WTC11 (cell line): ENCODE measurements at regions not wholly inside any gene's neighbourhood (a gene's known extent, or its start where the extent isn't known, plus 50 kb on each side); places are given as distances from the start of the nearest gene placed in this dataset.

ENCODE experiments used
- ATAC-seq: fragments of 200-7000 bp; cut with Tn5 transposase; 2 replicates; pipeline ENCODE4 v1.10.0; 2021; ENCODE audit warnings: mild to moderate bottlenecking, moderate library complexity
- CTCF ChIA-PET: fragments of 300-600 bp; sonication (Branson Sonifier 250); formaldehyde crosslinking; loops from one replicate; lab custom pipeline; 2021; ENCODE audit warnings: antibody characterized with exemption; lab: Charles Lee
- POLR2A ChIA-PET: fragments of 350-600 bp; sonication (Branson Sonifier 250); formaldehyde crosslinking; loops from one replicate; lab custom pipeline; 2021; ENCODE audit warnings: antibody characterized with exemption; lab: Charles Lee
- DNase-seq: peaks from one replicate; pipeline ENCODE4 v3.0.0; 2021; ENCODE audit warnings: low spot score
- H3K27ac Mint-ChIP-seq: 2 replicates; pipeline ENCODE4 v1.8.0; 2021; ENCODE audit warnings: mixed read lengths
- H3K27me3 Mint-ChIP-seq: 2 replicates; pipeline ENCODE4 v1.8.0; 2021; ENCODE audit warnings: low read depth, mild to moderate bottlenecking, moderate library complexity, mixed read lengths
- H3K36me3 Mint-ChIP-seq: 2 replicates; pipeline ENCODE4 v1.8.0; 2021; ENCODE audit warnings: mixed read lengths
- H3K4me1 Mint-ChIP-seq: 2 replicates; pipeline ENCODE4 v1.8.0; 2022; ENCODE audit warnings: mixed read lengths
- H3K4me3 Mint-ChIP-seq: 2 replicates; pipeline ENCODE4 v1.8.0; 2021; ENCODE audit warnings: mild to moderate bottlenecking, moderate library complexity, mixed read lengths
- H3K9me3 Mint-ChIP-seq: 2 replicates; pipeline ENCODE4 v1.8.0; 2021; ENCODE audit warnings: mixed read lengths
- ATF1 ChIP-seq: sonication (generic); formaldehyde crosslinking; IDR thresholded peaks from 2 replicates; pipeline ENCODE4 v1.8.1; 2023; ENCODE audit warnings: mild to moderate bottlenecking, moderate library complexity, missing genetic modification reagents
- CREM ChIP-seq: sonication (generic); formaldehyde crosslinking; IDR thresholded peaks from 2 replicates; pipeline ENCODE4 v1.8.1; 2022; ENCODE audit warnings: mild to moderate bottlenecking, missing genetic modification reagents, moderate library complexity
- FOXK1 ChIP-seq: sonication (generic); formaldehyde crosslinking; IDR thresholded peaks from 2 replicates; pipeline ENCODE4 v1.8.0; 2022; ENCODE audit warnings: mild to moderate bottlenecking, moderate library complexity, missing genetic modification reagents
- NFYB ChIP-seq: sonication (generic); formaldehyde crosslinking; conservative IDR thresholded peaks from 2 replicates; pipeline ENCODE4 v1.8.0; 2022; ENCODE audit warnings: low read depth, missing genetic modification reagents
- RELA ChIP-seq: sonication (generic); formaldehyde crosslinking; IDR thresholded peaks from 2 replicates; pipeline ENCODE4 v1.8.1; 2022; ENCODE audit warnings: missing genetic modification reagents, mild to moderate bottlenecking, borderline replicate concordance
- RORB ChIP-seq: fragments of 250-450 bp; sonication (Bioruptor Pico); IDR thresholded peaks from 2 replicates; pipeline ENCODE4 v1.9.0; 2021; ENCODE audit warnings: mild to moderate bottlenecking
- ZNF317 ChIP-seq: sonication (generic); formaldehyde crosslinking; IDR thresholded peaks from 2 replicates; pipeline ENCODE4 v1.8.1; 2023; ENCODE audit warnings: low read depth, mild to moderate bottlenecking, moderate library complexity, missing genetic modification reagents, borderline replicate concordance
- ZNF671 ChIP-seq: fragments of 250-450 bp; sonication (Bioruptor Pico); IDR thresholded peaks from 2 replicates; pipeline ENCODE4 v1.8.0; 2021; ENCODE audit warnings: mild to moderate bottlenecking
- TF ChIP-seq, protein P1 (sequence below): sonication (generic); formaldehyde crosslinking; IDR thresholded peaks from 2 replicates; pipeline ENCODE4 v1.8.0; 2023; ENCODE audit warnings: missing genetic modification reagents, mild to moderate bottlenecking, borderline replicate concordance
- TF ChIP-seq, protein P2 (sequence below): fragments of 250-450 bp; sonication (Bioruptor Pico); IDR thresholded peaks from 2 replicates; pipeline ENCODE4 v1.8.0; 2021; ENCODE audit warnings: mild to moderate bottlenecking
- TF ChIP-seq, protein P3 (sequence below): fragments of 250-450 bp; sonication (Bioruptor Pico); IDR thresholded peaks from 2 replicates; pipeline ENCODE4 v1.9.0; 2021; ENCODE audit warnings: mild to moderate bottlenecking, borderline replicate concordance
- TF ChIP-seq, protein P4 (sequence below): sonication (generic); formaldehyde crosslinking; conservative IDR thresholded peaks from 2 replicates; pipeline ENCODE4 v1.8.1; 2022; ENCODE audit warnings: mild to moderate bottlenecking, missing genetic modification reagents
- TF ChIP-seq, protein P5 (sequence below): sonication (generic); formaldehyde crosslinking; IDR thresholded peaks from 2 replicates; pipeline ENCODE4 v1.8.0; 2022; ENCODE audit warnings: mild to moderate bottlenecking, missing genetic modification reagents
- TF ChIP-seq, protein P6 (sequence below): fragments of 200-600 bp; IDR thresholded peaks from 2 replicates; pipeline ENCODE4 v1.8.0; 2022; ENCODE audit warnings: antibody characterized with exemption
- TF ChIP-seq, protein P7 (sequence below): fragments of 250-450 bp; sonication (Bioruptor Pico); IDR thresholded peaks from 2 replicates; pipeline ENCODE4 v1.9.0; 2021; ENCODE audit warnings: mild to moderate bottlenecking

DNA sequence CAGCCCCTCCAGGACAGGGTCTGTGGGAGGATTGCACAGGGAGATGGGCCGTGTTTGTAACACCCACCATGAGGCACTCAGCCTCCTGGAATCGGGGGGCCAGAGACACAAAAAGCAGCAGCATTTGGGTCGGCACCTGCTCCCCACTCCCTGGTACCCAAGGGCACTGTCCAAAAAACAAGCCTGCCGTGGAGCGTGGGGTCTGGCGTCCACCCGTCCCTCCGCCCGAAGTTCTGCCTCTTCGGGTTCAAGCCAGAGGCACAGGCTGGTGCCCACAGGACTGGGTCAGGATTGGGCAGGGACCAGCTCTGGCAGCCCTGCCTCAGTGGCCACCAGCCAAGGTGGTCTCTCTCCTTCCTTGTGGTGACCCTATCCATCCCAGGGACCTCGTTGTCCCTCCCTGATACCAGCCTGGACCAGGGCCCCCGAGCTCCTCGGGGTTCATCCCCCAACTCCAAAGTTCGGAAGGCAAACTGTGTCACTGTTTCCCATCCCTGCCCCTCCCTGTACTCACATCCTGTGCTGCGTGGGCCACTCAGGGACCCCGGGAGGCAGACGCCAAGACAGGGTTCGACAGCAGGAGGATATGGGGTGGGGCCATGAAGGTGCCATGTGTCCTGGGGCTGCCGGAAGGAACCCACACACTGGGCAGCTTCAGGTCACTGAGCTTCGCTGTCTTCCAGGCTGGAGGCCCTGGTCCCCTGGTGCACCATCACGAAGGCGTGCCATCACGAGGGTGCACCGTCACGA is 126.0 kb upstream of the HDAC4 start (continued):
- TF ChIP-seq, protein P1, sequence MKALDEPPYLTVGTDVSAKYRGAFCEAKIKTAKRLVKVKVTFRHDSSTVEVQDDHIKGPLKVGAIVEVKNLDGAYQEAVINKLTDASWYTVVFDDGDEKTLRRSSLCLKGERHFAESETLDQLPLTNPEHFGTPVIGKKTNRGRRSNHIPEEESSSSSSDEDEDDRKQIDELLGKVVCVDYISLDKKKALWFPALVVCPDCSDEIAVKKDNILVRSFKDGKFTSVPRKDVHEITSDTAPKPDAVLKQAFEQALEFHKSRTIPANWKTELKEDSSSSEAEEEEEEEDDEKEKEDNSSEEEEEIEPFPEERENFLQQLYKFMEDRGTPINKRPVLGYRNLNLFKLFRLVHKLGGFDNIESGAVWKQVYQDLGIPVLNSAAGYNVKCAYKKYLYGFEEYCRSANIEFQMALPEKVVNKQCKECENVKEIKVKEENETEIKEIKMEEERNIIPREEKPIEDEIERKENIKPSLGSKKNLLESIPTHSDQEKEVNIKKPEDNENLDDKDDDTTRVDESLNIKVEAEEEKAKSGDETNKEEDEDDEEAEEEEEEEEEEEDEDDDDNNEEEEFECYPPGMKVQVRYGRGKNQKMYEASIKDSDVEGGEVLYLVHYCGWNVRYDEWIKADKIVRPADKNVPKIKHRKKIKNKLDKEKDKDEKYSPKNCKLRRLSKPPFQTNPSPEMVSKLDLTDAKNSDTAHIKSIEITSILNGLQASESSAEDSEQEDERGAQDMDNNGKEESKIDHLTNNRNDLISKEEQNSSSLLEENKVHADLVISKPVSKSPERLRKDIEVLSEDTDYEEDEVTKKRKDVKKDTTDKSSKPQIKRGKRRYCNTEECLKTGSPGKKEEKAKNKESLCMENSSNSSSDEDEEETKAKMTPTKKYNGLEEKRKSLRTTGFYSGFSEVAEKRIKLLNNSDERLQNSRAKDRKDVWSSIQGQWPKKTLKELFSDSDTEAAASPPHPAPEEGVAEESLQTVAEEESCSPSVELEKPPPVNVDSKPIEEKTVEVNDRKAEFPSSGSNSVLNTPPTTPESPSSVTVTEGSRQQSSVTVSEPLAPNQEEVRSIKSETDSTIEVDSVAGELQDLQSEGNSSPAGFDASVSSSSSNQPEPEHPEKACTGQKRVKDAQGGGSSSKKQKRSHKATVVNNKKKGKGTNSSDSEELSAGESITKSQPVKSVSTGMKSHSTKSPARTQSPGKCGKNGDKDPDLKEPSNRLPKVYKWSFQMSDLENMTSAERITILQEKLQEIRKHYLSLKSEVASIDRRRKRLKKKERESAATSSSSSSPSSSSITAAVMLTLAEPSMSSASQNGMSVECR (CRISPR knock-in tag), result no peak
- TF ChIP-seq ATF1 (no peak), FOXK1 (CRISPR knock-in tag) (no peak), ZNF317 (CRISPR knock-in tag) (no peak), RELA (CRISPR knock-in tag) (no peak), CREM (no peak)
- TF ChIP-seq, protein P2, sequence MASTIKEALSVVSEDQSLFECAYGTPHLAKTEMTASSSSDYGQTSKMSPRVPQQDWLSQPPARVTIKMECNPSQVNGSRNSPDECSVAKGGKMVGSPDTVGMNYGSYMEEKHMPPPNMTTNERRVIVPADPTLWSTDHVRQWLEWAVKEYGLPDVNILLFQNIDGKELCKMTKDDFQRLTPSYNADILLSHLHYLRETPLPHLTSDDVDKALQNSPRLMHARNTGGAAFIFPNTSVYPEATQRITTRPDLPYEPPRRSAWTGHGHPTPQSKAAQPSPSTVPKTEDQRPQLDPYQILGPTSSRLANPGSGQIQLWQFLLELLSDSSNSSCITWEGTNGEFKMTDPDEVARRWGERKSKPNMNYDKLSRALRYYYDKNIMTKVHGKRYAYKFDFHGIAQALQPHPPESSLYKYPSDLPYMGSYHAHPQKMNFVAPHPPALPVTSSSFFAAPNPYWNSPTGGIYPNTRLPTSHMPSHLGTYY (CRISPR knock-in tag), result no peak
- TF ChIP-seq, protein P3, sequence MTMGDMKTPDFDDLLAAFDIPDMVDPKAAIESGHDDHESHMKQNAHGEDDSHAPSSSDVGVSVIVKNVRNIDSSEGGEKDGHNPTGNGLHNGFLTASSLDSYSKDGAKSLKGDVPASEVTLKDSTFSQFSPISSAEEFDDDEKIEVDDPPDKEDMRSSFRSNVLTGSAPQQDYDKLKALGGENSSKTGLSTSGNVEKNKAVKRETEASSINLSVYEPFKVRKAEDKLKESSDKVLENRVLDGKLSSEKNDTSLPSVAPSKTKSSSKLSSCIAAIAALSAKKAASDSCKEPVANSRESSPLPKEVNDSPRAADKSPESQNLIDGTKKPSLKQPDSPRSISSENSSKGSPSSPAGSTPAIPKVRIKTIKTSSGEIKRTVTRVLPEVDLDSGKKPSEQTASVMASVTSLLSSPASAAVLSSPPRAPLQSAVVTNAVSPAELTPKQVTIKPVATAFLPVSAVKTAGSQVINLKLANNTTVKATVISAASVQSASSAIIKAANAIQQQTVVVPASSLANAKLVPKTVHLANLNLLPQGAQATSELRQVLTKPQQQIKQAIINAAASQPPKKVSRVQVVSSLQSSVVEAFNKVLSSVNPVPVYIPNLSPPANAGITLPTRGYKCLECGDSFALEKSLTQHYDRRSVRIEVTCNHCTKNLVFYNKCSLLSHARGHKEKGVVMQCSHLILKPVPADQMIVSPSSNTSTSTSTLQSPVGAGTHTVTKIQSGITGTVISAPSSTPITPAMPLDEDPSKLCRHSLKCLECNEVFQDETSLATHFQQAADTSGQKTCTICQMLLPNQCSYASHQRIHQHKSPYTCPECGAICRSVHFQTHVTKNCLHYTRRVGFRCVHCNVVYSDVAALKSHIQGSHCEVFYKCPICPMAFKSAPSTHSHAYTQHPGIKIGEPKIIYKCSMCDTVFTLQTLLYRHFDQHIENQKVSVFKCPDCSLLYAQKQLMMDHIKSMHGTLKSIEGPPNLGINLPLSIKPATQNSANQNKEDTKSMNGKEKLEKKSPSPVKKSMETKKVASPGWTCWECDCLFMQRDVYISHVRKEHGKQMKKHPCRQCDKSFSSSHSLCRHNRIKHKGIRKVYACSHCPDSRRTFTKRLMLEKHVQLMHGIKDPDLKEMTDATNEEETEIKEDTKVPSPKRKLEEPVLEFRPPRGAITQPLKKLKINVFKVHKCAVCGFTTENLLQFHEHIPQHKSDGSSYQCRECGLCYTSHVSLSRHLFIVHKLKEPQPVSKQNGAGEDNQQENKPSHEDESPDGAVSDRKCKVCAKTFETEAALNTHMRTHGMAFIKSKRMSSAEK (CRISPR knock-in tag), result no peak
- TF ChIP-seq, protein P4, sequence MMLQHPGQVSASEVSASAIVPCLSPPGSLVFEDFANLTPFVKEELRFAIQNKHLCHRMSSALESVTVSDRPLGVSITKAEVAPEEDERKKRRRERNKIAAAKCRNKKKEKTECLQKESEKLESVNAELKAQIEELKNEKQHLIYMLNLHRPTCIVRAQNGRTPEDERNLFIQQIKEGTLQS (CRISPR knock-in tag), result no peak

DNA sequence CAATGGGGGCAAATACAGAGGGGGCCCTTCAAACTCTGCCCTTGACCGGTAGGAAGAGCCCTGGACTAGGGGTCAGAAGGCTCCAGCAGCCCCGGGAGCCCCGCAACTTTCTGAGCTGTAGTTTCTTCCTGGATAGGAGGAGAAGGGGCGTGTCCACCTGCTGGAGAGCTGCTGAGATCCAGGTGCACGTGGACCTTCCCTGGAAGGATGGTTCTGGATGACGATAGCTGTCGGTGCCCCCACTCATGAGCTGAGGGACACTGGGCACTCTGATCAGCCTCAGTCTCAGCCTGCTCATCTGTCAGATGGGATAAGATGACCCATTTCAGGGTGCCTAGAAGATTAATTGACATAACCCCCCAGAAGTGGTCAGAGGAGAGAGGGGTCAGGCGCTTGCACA is 125.2 kb upstream of the HDAC4 start:
- H3K27ac Mint-ChIP-seq, result no peak overlapping the region
- CTCF ChIA-PET, result no interaction called here
- no peak overlapping the region for H3K4me3 Mint-ChIP-seq
- TF ChIP-seq NFYB (CRISPR knock-in tag) (no peak), ZNF671 (CRISPR knock-in tag) (no peak), RORB (CRISPR knock-in tag) (no peak)
- TF ChIP-seq, protein P5, sequence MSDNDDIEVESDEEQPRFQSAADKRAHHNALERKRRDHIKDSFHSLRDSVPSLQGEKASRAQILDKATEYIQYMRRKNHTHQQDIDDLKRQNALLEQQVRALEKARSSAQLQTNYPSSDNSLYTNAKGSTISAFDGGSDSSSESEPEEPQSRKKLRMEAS (CRISPR knock-in tag), result no peak
- TF ChIP-seq, protein P3 (CRISPR knock-in tag), result no peak
- TF ChIP-seq, protein P6, sequence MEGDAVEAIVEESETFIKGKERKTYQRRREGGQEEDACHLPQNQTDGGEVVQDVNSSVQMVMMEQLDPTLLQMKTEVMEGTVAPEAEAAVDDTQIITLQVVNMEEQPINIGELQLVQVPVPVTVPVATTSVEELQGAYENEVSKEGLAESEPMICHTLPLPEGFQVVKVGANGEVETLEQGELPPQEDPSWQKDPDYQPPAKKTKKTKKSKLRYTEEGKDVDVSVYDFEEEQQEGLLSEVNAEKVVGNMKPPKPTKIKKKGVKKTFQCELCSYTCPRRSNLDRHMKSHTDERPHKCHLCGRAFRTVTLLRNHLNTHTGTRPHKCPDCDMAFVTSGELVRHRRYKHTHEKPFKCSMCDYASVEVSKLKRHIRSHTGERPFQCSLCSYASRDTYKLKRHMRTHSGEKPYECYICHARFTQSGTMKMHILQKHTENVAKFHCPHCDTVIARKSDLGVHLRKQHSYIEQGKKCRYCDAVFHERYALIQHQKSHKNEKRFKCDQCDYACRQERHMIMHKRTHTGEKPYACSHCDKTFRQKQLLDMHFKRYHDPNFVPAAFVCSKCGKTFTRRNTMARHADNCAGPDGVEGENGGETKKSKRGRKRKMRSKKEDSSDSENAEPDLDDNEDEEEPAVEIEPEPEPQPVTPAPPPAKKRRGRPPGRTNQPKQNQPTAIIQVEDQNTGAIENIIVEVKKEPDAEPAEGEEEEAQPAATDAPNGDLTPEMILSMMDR, result no peak
- TF ChIP-seq, protein P7, sequence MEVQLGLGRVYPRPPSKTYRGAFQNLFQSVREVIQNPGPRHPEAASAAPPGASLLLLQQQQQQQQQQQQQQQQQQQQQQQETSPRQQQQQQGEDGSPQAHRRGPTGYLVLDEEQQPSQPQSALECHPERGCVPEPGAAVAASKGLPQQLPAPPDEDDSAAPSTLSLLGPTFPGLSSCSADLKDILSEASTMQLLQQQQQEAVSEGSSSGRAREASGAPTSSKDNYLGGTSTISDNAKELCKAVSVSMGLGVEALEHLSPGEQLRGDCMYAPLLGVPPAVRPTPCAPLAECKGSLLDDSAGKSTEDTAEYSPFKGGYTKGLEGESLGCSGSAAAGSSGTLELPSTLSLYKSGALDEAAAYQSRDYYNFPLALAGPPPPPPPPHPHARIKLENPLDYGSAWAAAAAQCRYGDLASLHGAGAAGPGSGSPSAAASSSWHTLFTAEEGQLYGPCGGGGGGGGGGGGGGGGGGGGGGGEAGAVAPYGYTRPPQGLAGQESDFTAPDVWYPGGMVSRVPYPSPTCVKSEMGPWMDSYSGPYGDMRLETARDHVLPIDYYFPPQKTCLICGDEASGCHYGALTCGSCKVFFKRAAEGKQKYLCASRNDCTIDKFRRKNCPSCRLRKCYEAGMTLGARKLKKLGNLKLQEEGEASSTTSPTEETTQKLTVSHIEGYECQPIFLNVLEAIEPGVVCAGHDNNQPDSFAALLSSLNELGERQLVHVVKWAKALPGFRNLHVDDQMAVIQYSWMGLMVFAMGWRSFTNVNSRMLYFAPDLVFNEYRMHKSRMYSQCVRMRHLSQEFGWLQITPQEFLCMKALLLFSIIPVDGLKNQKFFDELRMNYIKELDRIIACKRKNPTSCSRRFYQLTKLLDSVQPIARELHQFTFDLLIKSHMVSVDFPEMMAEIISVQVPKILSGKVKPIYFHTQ (CRISPR knock-in tag), result no peak

More for the DNA sequence above, 125.2 kb upstream of the HDAC4 start:
- Mint-ChIP-seq H3K9me3 (peaks cover 3% of the 10 kb centered on the region; the same call in 1 of the 2 replicates), H3K27me3 (0 out of 2 replicates have a peak, but pooled peaks cover 4% of the 10 kb centered on the region), H3K36me3 (no peaks in the 10 kb centered on the region), H3K4me1 (no peaks in the 10 kb centered on the region)
- DNase-seq (no peak), ATAC-seq (no peak)
- POLR2A ChIA-PET, result no interaction called here
